SU-DHL-6 (cell line): ENCODE measurements at regions not wholly inside any gene's neighbourhood (a gene's known extent, or its start where the extent isn't known, plus 50 kb on each side); places are given as distances from the start of the nearest gene placed in this dataset.

ENCODE experiments used
- H2AFZ ChIP-seq: fragments of 200-600 bp; sonication (generic); 2 replicates; pipeline ENCODE4 v1.6.1; 2014; ENCODE audit warnings: low read depth, mild to moderate bottlenecking, moderate library complexity, mixed read lengths, antibody characterized with exemption, low read length; ENCODE audit not compliant: severe bottlenecking
- H3F3A ChIP-seq: fragments of 200-600 bp; shearing (Covaris generic); 2 replicates; pipeline ENCODE4 v1.6.0; 2016; ENCODE audit warnings: antibody characterized with exemption, mild to moderate bottlenecking; ENCODE audit not compliant: insufficient read depth
- H3K27ac ChIP-seq: fragments of 200-600 bp; sonication (generic); 2 replicates; pipeline ENCODE4 v1.5.1; 2016; ENCODE audit warnings: low read depth, mild to moderate bottlenecking, low read length, moderate library complexity, mixed read lengths
- H3K27me3 ChIP-seq: fragments of 200-600 bp; sonication (generic), shearing (Covaris generic); 2 replicates; pipeline ENCODE4 v1.6.0; 2014; ENCODE audit warnings: mild to moderate bottlenecking, low read length
- H3K36me3 ChIP-seq: fragments of 200-600 bp; sonication (generic); 2 replicates; pipeline ENCODE4 v1.6.1; 2014; ENCODE audit warnings: mild to moderate bottlenecking, low read length, mixed read lengths
- H3K4me2 ChIP-seq: fragments of 300-600, 200-600 bp; shearing (Covaris generic), sonication (generic); 2 replicates; pipeline ENCODE4 v1.6.0; 2014; ENCODE audit warnings: low read length, low read depth, mild to moderate bottlenecking; ENCODE audit not compliant: poor library complexity, severe bottlenecking
- H3K4me3 ChIP-seq: fragments of 200-600 bp; sonication (generic); 2 replicates; pipeline ENCODE4 v1.5.1; 2014; ENCODE audit warnings: antibody characterized with exemption, low read length, mild to moderate bottlenecking, mixed read lengths; ENCODE audit not compliant: insufficient read depth, poor library complexity, severe bottlenecking
- H3K79me2 ChIP-seq: fragments of 200-600 bp; sonication (generic); 2 replicates; pipeline ENCODE4 v1.6.1; 2014; ENCODE audit warnings: mild to moderate bottlenecking, low read length, moderate library complexity; ENCODE audit not compliant: insufficient read depth
- H3K9ac ChIP-seq: fragments of 200-600 bp; sonication (generic); 2 replicates; pipeline ENCODE4 v1.7.0; 2014; ENCODE audit warnings: mild to moderate bottlenecking, low read length
- H3K9me2 ChIP-seq: fragments of 200-600 bp; sonication (generic); replicated peaks from 2 replicates; pipeline ENCODE4 v1.6.1; 2014; ENCODE audit warnings: low read length; ENCODE audit not compliant: insufficient read depth
- H3K9me3 ChIP-seq: fragments of 200-600 bp; sonication (generic); 2 replicates; pipeline ENCODE4 v1.6.1; 2014; ENCODE audit warnings: low read length, mixed read lengths; ENCODE audit not compliant: insufficient read depth
- H4K20me1 ChIP-seq: fragments of 200-600 bp; sonication (generic); 2 replicates; pipeline ENCODE4 v1.6.1; 2014; ENCODE audit warnings: low read depth, mild to moderate bottlenecking, antibody characterized with exemption, low read length, moderate library complexity, mixed read lengths
- EZH2phosphoT487 ChIP-seq: fragments of 200-600 bp; sonication (generic), shearing (Covaris generic); conservative IDR thresholded peaks from 2 replicates; pipeline ENCODE4 v1.6.1; 2018; ENCODE audit warnings: mild to moderate bottlenecking, antibody characterized with exemption, low read length, moderate library complexity, mixed read lengths
- TF ChIP-seq, protein P1 (sequence below): fragments of 200-600 bp; sonication (generic); IDR thresholded peaks from one replicate; pipeline ENCODE4 v1.5.1; 2017; ENCODE audit warnings: antibody characterized with exemption, mild to moderate bottlenecking, low read length, moderate library complexity; ENCODE audit not compliant: insufficient read depth, poor library complexity, severe bottlenecking

DNA sequence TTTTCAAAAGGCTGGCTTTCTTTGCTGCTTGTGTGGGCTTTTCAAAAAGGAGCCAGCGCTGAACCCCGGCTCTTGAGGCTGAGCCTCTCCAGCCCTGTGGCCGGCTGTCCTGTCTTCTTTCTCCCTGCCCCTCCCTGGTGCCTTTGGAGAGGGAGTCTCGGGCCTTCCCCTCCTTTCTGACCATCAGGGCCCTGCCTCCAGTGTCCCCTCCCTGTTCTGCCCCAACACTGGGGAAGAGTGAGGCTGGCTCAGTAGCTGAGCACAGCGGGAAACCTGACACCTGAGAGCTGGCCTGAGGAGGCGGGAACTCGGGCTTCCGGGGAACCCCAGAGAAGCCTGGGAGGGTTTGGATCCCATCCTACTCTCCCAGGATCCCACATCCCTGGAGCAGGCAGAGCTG, 232.1 kb downstream of the LOXHD1 start:
- no peak overlapping the region for H3K27ac ChIP-seq
- H3F3A ChIP-seq, result no peaks in the 10 kb centered on the region
- H4K20me1 ChIP-seq, result no peaks in the 10 kb centered on the region
- no peaks in the 10 kb centered on the region for H3K79me2 ChIP-seq
- no peak overlapping the region for H2AFZ ChIP-seq
- no peaks in the 10 kb centered on the region for H3K9me3 ChIP-seq
- no peak overlapping the region for H3K4me2 ChIP-seq
- no peaks in the 10 kb centered on the region for H3K9me2 ChIP-seq
- H3K9ac ChIP-seq, result no peak overlapping the region
- H3K27me3 ChIP-seq, result no peaks in the 10 kb centered on the region; the same call in 1 of the 2 replicates
- TF ChIP-seq, protein P1, sequence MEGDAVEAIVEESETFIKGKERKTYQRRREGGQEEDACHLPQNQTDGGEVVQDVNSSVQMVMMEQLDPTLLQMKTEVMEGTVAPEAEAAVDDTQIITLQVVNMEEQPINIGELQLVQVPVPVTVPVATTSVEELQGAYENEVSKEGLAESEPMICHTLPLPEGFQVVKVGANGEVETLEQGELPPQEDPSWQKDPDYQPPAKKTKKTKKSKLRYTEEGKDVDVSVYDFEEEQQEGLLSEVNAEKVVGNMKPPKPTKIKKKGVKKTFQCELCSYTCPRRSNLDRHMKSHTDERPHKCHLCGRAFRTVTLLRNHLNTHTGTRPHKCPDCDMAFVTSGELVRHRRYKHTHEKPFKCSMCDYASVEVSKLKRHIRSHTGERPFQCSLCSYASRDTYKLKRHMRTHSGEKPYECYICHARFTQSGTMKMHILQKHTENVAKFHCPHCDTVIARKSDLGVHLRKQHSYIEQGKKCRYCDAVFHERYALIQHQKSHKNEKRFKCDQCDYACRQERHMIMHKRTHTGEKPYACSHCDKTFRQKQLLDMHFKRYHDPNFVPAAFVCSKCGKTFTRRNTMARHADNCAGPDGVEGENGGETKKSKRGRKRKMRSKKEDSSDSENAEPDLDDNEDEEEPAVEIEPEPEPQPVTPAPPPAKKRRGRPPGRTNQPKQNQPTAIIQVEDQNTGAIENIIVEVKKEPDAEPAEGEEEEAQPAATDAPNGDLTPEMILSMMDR, result no peak
- TF ChIP-seq EZH2phosphoT487, result no peak
- H3K4me3 ChIP-seq, result no peak overlapping the region
- H3K36me3 ChIP-seq, result no peaks in the 10 kb centered on the region

DNA sequence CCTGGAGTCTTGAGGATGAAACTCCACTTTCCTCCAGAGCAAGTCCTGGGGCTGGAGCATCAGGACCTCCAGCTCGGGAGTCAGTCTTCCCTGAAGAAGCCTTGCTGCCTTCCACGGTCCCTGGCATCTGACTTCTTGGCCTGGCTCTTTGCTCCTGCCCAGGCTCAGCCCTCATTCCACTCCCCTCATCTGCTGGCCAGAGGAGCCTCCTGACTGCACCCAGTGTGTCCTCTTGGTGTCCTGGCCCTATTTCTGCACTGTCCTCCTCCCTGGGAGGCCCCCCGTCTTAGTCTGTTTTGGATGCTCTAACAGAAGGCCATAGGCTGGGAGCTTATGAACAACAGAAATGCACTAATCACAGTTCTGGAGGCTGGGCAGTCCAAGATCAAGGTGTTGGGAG, 231.5 kb downstream of the LOXHD1 start:
- Histone ChIP-seq H3K27me3 (no peaks in the 10 kb centered on the region; the same call in 1 of the 2 replicates), H3K27ac (no peak overlapping the region), H3K79me2 (no peaks in the 10 kb centered on the region), H2AFZ (no peak overlapping the region), H3F3A (no peaks in the 10 kb centered on the region), H3K9ac (no peak overlapping the region), H3K9me2 (no peaks in the 10 kb centered on the region), H3K9me3 (no peaks in the 10 kb centered on the region), H4K20me1 (no peaks in the 10 kb centered on the region), H3K4me3 (no peak overlapping the region), H3K4me2 (no peak overlapping the region), H3K36me3 (no peaks in the 10 kb centered on the region)
- TF ChIP-seq, protein P1, result no peak
- TF ChIP-seq EZH2phosphoT487, result no peak

DNA sequence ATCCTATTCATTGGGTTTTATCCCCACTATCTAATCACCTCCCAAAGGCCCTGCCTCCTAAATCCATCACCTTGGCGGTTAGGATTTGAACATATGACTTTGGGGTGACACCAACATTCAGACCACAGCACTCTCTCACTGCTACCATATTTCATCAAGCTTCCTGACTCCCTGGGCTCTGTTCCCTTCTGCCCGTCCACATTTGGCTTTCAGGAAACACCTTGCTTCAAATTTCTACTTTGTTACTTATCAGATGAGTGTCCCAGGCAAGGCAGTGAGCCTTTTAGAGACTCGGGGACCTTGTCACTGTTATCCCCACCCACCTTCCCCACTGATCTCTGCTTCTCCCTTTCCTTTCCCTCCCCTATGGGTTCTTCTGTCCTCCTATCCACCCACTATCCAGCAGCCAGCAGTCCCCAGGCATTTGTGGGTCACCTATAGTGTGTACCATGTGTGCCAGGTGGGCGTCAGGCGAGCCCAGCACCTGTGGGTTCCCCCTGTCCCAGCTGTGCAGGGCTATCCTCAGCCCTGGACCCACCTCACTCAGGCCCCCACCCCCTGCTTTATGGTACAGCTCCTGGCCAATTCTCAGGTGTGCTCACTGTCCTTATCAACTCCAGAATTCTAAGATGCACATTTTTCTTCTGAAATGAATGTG, 230.9 kb downstream of the LOXHD1 start:
- H3K9ac ChIP-seq, result no peak overlapping the region
- no peaks in the 10 kb centered on the region for H4K20me1 ChIP-seq
- no peak overlapping the region for H3K4me2 ChIP-seq
- H3K27ac ChIP-seq, result no peak overlapping the region
- no peaks in the 10 kb centered on the region for H3K9me3 ChIP-seq
- no peaks in the 10 kb centered on the region for H3K36me3 ChIP-seq
- no peak overlapping the region for H3K4me3 ChIP-seq
- H3F3A ChIP-seq, result no peaks in the 10 kb centered on the region
- no peaks in the 10 kb centered on the region; the same call in 1 of the 2 replicates for H3K27me3 ChIP-seq
- TF ChIP-seq EZH2phosphoT487, result no peak
- TF ChIP-seq, protein P1, result no peak
- no peaks in the 10 kb centered on the region for H3K9me2 ChIP-seq
- H2AFZ ChIP-seq, result no peak overlapping the region
- H3K79me2 ChIP-seq, result no peaks in the 10 kb centered on the region
